Activated CD8-positive, alpha-beta memory T cell treated with anti-CD3 and anti-CD28 coated beads, Interleukin-2, amount 10 ng/mL, durations not matched to agents 7 days and 5 days (primary cell): ENCODE measurements at regions not wholly inside any gene's neighbourhood (a gene's known extent, or its start where the extent isn't known, plus 50 kb on each side); places are given as distances from the start of the nearest gene placed in this dataset.

ENCODE experiments used
- ATAC-seq: fragments of 150-1000 bp; cut with Tn5 transposase; one replicate; pipeline ENCODE4 v1.10.0; 2021; ENCODE audit warnings: moderate library complexity
- CTCF ChIA-PET: fragments of 350-600 bp; sonication (Branson Sonifier 250); formaldehyde crosslinking; loops from one replicate; lab custom pipeline; 2021; ENCODE audit warnings: antibody characterized with exemption; lab: Charles Lee
- DNase-seq: peaks from one replicate; pipeline ENCODE4 v3.0.0-alpha.2; 2020
- H3K27ac Mint-ChIP-seq: one replicate; pipeline ENCODE4 v1.8.0; 2021; ENCODE audit warnings: mild to moderate bottlenecking, mixed read lengths
- H3K27me3 Mint-ChIP-seq: one replicate; pipeline ENCODE4 v1.8.0; 2021; ENCODE audit warnings: mixed read lengths
- H3K36me3 Mint-ChIP-seq: one replicate; pipeline ENCODE4 v1.8.0; 2021; ENCODE audit warnings: mild to moderate bottlenecking, mixed read lengths
- H3K4me1 Mint-ChIP-seq: one replicate; pipeline ENCODE4 v1.8.0; 2021; ENCODE audit warnings: mixed read lengths
- H3K4me3 Mint-ChIP-seq: one replicate; pipeline ENCODE4 v1.8.0; 2021; ENCODE audit warnings: mild to moderate bottlenecking, moderate library complexity, mixed read lengths
- H3K9me3 Mint-ChIP-seq: one replicate; pipeline ENCODE4 v1.8.0; 2022; ENCODE audit warnings: low read depth, mixed read lengths

DNA sequence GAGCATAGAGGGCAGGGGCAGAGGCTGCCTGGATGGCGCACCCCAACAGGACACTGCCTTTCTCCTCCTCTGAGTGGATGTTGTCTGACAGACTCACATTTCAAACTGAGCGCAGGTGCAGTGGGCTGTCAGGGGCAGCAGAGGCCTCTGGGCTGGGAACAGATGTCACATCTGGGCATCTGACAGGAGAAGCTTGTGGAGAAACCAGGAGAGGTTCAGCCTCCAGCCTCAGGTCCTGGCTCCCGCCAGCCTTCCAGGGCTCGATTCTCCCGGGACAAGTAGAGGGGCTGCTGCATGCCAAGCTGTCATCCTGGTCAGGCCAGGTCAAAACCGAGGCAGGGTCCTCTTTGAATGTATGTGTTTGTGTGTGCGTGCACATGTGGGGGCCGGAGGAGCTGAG lies 67.7 kb upstream of the SDK2 start:
- no peaks in the 10 kb centered on the region for H3K36me3 Mint-ChIP-seq
- CTCF ChIA-PET: interaction anchor here (0.8 to 4.7 kb wide), 6 partner anchors 11 to 283 kb away, joined by 3 to 55 read pairs (median 12); no protein-coding TSS in a partner anchor
- H3K27me3 Mint-ChIP-seq: peaks cover 31% of the 10 kb centered on the region
- DNase-seq (no peak), ATAC-seq (no peak)
- peaks cover 13% of the 10 kb centered on the region for H3K4me1 Mint-ChIP-seq
- no peaks in the 10 kb centered on the region for H3K9me3 Mint-ChIP-seq
- no peak overlapping the region for H3K4me3 Mint-ChIP-seq
- no peak overlapping the region for H3K27ac Mint-ChIP-seq

DNA sequence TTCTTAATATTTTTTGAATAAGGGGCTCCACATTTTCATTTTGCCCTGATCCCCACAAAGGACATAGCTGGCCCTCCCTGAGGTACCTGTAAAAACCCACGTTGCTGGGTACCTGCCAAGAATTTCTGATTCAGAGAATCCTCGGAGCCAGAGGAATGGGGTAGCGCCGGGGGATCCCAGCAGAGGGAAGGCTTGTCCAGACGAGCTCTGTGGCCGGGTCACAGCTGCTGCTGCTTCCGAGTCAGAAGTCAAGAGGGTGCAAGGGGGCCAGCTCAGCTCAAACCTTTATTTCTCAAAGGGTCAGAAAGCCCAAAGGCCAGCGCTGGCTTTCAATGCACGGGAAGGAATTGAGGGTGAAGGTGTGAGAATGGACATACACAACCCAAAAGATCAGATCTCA lies 68.9 kb upstream of the SDK2 start:
- no peaks in the 10 kb centered on the region for H3K9me3 Mint-ChIP-seq
- H3K4me3 Mint-ChIP-seq: no peak overlapping the region
- CTCF ChIA-PET: no interaction called here
- H3K4me1 Mint-ChIP-seq: peaks cover 15% of the 10 kb centered on the region
- peaks cover 24% of the 10 kb centered on the region for H3K27me3 Mint-ChIP-seq
- ATAC-seq: no peak
- H3K27ac Mint-ChIP-seq: no peak overlapping the region
- H3K36me3 Mint-ChIP-seq: no peaks in the 10 kb centered on the region
- no peak for DNase-seq

DNA sequence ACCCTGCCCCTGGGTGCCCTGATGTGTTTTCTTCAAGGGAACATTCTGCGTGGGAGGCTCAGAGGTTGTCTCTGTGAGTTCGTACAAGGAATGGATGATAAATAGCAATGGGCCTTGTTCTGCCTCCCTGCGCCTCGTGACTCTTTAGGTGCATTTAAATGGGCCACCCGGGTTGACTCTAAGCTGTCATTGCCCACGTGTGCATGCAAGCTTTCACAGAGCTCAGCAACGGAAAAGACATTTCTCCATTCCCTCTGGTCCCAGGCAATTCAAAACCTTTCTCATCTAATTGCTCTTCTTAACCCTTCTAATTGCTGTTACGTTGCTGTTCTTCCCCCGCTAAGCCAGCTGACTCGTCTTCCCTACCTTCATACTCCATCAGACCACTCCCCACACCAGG lies 71.5 kb upstream of the SDK2 start:
- H3K9me3 Mint-ChIP-seq: no peaks in the 10 kb centered on the region
- CTCF ChIA-PET: interaction anchor here (1.8 kb wide), 1 partner anchor 285 kb away, joined by 4 read pairs; no protein-coding TSS in a partner anchor
- ATAC-seq: no peak
- peaks cover 11% of the 10 kb centered on the region for H3K4me1 Mint-ChIP-seq
- H3K4me3 Mint-ChIP-seq: no peak overlapping the region
- no peak for DNase-seq
- no peaks in the 10 kb centered on the region for H3K36me3 Mint-ChIP-seq
- no peak overlapping the region for H3K27ac Mint-ChIP-seq
- H3K27me3 Mint-ChIP-seq: peaks cover 12% of the 10 kb centered on the region

DNA sequence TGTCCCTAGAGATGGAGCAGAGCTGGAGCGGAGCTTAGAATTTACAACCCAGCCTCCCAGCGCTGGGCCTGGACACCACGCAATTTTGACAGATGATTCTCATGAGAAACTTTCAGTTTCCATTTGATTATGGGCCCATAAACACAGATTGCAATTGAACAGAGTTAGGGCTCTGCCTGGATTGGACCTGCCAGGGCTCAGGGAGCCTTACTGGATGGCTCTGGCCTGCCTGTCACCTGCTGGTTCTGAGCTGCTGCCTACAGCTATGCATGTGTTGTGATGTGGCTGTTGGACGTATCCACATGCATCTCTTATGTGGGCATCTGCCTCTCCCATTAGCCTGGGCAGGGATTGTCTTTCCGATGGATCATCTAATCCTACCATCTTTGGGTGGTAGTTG lies 73.4 kb upstream of the SDK2 start:
- peaks cover 12% of the 10 kb centered on the region for H3K27me3 Mint-ChIP-seq
- ATAC-seq (no peak), DNase-seq (no peak)
- no peak overlapping the region for H3K4me3 Mint-ChIP-seq
- CTCF ChIA-PET: interaction anchor here (0.5 to 1.3 kb wide), 3 partner anchors 163 to 485 kb away, joined by 3 read pairs; no protein-coding TSS in a partner anchor
- no peaks in the 10 kb centered on the region for H3K36me3 Mint-ChIP-seq
- peaks cover 16% of the 10 kb centered on the region for H3K4me1 Mint-ChIP-seq
- no peaks in the 10 kb centered on the region for H3K9me3 Mint-ChIP-seq
- no peak overlapping the region for H3K27ac Mint-ChIP-seq

DNA sequence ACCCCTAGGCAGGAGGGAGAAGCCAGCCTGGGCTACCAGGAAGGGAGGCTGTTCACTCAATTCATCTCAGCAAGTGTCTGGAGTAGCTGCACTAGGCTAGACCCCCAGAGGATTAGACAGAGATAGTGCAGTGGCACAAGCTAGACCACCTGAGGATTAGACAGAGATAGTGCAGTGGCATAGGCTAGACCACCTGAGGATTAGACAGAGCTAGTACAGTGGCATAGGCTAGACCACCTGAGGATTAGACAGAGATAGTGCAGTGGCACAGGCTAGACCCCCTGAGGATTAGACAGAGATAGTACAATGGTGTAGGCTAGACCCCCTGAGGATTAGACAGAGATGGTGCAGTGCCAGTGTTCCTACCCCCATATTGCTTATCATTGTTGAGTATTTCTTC lies 74.1 kb upstream of the SDK2 start:
- H3K4me3 Mint-ChIP-seq: no peak overlapping the region
- CTCF ChIA-PET: interaction anchor here (1.1 to 1.6 kb wide), 3 partner anchors 164 to 289 kb away, joined by 3 read pairs; no protein-coding TSS in a partner anchor
- peaks cover 14% of the 10 kb centered on the region for H3K27me3 Mint-ChIP-seq
- H3K27ac Mint-ChIP-seq: no peak overlapping the region
- DNase-seq (no peak), ATAC-seq (no peak)
- H3K36me3 Mint-ChIP-seq: no peaks in the 10 kb centered on the region
- H3K9me3 Mint-ChIP-seq: no peaks in the 10 kb centered on the region
- H3K4me1 Mint-ChIP-seq: peaks cover 21% of the 10 kb centered on the region

DNA sequence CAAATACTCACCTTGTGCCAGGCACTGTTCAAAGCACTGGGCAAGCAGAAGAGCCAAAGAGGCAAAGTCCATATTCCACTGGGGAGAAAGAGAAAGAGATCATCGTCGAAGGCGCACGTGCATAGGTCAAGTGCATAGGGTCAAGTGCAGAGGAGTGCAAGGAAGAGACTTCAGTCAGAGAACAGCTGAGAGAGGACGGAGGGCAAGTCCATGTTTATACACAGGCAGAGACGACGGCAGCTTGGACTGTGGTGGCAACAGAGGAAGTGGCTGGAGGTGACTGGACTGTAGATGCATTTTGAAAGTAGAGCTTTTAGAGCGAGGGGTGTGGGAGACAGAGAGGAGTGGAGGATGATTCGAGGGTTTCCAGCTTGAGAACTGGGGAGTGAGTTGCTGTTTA lies 74.7 kb upstream of the SDK2 start:
- no peak for DNase-seq
- peaks cover 21% of the 10 kb centered on the region for H3K4me1 Mint-ChIP-seq
- H3K27ac Mint-ChIP-seq: no peak overlapping the region
- H3K27me3 Mint-ChIP-seq: peaks cover 12% of the 10 kb centered on the region
- no peak for ATAC-seq
- no peak overlapping the region for H3K4me3 Mint-ChIP-seq
- no peaks in the 10 kb centered on the region for H3K9me3 Mint-ChIP-seq
- no peaks in the 10 kb centered on the region for H3K36me3 Mint-ChIP-seq
- CTCF ChIA-PET: interaction anchor here (1.2 to 1.6 kb wide), 2 partner anchors 72 to 289 kb away, joined by 3 to 4 read pairs; no protein-coding TSS in a partner anchor

DNA sequence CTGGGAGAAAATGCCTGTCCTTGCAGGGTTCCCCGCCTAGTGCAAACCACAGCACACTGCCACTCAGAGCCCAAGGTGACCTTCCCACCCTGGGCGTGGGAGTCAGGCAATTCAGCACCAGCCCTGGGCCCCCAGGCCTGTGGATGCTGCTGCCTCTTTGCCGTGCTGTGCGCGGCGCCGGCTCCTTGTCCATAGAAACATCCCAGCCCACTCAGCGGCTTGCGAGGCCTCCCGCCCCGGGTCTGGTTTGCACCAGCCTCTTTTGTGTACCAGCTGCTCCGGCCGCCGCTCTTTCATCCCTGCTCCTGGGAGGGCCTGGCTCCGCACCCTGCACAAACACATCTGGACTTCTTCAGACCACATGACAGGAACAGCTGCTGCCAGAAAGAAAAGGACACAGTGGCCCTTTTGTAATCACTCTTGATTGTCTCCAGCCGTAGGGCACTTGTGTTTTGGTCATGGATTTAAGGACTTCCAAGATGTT lies 75.4 kb upstream of the SDK2 start:
- DNase-seq: no peak
- Mint-ChIP-seq H3K27ac (no peak overlapping the region), H3K27me3 (peaks cover 7% of the 10 kb centered on the region), H3K4me3 (no peak overlapping the region), H3K4me1 (peaks cover 21% of the 10 kb centered on the region), H3K36me3 (no peaks in the 10 kb centered on the region), H3K9me3 (no peaks in the 10 kb centered on the region)
- no peak for ATAC-seq
- CTCF ChIA-PET: interaction anchor here (1.1 to 1.6 kb wide), 3 partner anchors 9 to 290 kb away, joined by 3 to 4 read pairs (median 4); no protein-coding TSS in a partner anchor

DNA sequence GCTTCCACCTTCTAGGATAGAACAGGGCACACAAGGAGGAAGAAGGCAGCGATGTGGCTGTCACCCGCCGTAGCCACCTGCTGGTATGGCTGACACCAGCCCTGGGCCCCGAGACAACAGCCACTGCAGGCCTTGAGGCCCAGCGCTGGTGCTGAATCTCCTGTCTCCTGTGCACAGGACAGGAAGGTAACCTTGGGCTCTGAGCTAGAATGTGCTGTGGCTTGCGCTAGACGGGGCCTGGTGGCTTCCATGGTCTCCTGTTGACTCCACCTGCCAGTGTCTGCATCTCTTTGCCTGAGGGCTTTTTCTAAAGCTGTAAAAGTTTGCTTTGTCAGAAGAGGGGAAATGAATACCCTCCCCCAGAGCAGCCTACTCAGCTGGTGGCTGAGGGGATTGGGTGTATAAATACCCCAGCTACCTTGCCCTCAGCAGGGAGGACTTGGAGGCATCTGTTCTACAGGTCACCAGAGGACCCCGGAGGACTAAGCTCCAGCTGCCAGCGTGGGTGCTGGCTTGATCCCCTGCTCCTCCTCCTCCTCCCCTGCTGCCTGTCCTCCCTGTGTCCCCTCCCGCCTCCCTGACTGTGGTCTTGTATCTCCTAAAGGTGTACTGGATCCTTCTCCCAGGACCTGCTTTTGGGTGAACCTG lies 76.1 kb upstream of the SDK2 start:
- CTCF ChIA-PET: interaction anchor here (1.1 to 1.6 kb wide), 3 partner anchors 10 to 291 kb away, joined by 3 to 4 read pairs (median 4); no protein-coding TSS in a partner anchor

DNA sequence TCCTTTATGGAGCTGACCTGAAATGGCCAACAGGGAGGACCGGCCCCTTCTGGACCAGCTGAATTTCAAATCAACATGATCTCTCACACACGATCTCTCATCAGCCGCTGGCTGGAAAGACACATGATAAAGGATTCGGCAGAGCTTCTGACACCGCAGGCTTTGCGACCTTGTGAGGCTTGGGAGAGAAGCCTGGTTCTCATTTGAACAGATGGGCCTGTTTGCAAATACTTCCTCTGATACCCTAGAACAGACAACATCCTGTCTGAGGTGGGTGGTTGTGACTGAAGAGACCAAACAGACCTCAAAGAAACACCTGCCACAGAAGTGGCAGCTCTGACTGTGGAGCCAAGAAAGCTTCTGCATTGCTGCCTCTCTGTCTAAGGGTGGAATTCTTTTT lies 77.9 kb upstream of the SDK2 start:
- Mint-ChIP-seq H3K36me3 (no peaks in the 10 kb centered on the region), H3K27ac (peak overlapping the region; percentile 42), H3K27me3 (peaks cover 4% of the 10 kb centered on the region), H3K4me3 (no peak overlapping the region), H3K9me3 (no peaks in the 10 kb centered on the region), H3K4me1 (peaks cover 20% of the 10 kb centered on the region)
- ATAC-seq (peak; percentile 90), DNase-seq (peak; percentile 82)
- CTCF ChIA-PET: interaction anchor here (1.0 to 3.5 kb wide), 3 partner anchors 12 to 210 kb away, joined by 3 to 25 read pairs (median 4); no protein-coding TSS in a partner anchor

More for the DNA sequence above, 76.1 kb upstream of the SDK2 start:
- DNase-seq: no peak
- no peak for ATAC-seq
- no peaks in the 10 kb centered on the region for H3K9me3 Mint-ChIP-seq
- H3K27ac Mint-ChIP-seq: no peak overlapping the region
- no peaks in the 10 kb centered on the region for H3K36me3 Mint-ChIP-seq
- H3K4me1 Mint-ChIP-seq: peaks cover 21% of the 10 kb centered on the region
- H3K27me3 Mint-ChIP-seq: peaks cover 7% of the 10 kb centered on the region
- H3K4me3 Mint-ChIP-seq: no peak overlapping the region

DNA sequence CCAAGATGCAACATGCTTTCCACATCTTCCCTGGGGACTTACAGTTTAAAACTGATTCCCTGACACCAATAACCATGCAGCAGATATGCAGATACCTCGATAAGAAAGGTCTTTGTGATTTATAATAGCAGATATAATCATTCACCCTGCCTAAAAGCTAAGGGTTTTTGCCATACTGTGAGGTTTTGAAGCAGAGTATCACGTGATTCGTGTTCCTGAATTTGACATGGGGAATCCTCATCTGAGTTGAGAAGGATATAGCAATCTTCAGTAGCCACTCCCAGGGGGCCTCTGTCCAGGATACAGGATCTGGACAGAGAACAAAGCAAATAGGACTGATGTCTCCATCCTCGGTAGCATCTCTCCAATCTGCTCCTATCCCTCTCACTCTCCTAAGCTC lies 79.1 kb upstream of the SDK2 start:
- DNase-seq: no peak
- peaks cover 6% of the 10 kb centered on the region for H3K27me3 Mint-ChIP-seq
- peaks cover 20% of the 10 kb centered on the region for H3K4me1 Mint-ChIP-seq
- no peak overlapping the region for H3K4me3 Mint-ChIP-seq
- H3K36me3 Mint-ChIP-seq: no peaks in the 10 kb centered on the region
- no peak overlapping the region for H3K27ac Mint-ChIP-seq
- CTCF ChIA-PET: interaction anchor here (0.8 to 3.5 kb wide), 2 partner anchors 13 to 294 kb away, joined by 4 to 25 read pairs; no protein-coding TSS in a partner anchor
- no peaks in the 10 kb centered on the region for H3K9me3 Mint-ChIP-seq
- ATAC-seq: no peak

DNA sequence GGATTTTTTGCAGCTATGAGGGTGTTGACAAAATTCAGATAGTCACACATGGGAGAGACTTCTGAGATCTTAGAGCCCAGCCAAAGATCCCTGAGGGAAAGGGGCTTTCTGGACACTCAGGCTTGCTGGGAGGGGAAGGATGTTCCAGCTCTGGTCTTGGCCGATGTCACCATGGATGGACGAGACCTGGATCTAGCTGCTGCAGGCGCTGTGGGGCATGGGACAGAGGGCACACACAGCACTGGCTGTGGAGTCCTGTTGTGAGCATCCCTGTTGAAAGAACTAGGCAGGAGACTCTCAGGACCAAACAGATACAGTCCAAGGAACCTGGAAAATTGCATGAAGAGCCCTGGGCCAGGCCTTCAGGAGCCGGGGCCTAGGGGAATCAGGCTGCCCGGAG lies 80.1 kb upstream of the SDK2 start:
- peaks cover 6% of the 10 kb centered on the region for H3K27me3 Mint-ChIP-seq
- DNase-seq: no peak
- CTCF ChIA-PET: interaction anchor here (0.8 to 3.5 kb wide), 2 partner anchors 14 to 295 kb away, joined by 4 to 25 read pairs; no protein-coding TSS in a partner anchor
- peaks cover 17% of the 10 kb centered on the region for H3K4me1 Mint-ChIP-seq
- H3K9me3 Mint-ChIP-seq: no peaks in the 10 kb centered on the region
- H3K27ac Mint-ChIP-seq: no peak overlapping the region
- no peak for ATAC-seq
- no peak overlapping the region for H3K4me3 Mint-ChIP-seq
- no peaks in the 10 kb centered on the region for H3K36me3 Mint-ChIP-seq

DNA sequence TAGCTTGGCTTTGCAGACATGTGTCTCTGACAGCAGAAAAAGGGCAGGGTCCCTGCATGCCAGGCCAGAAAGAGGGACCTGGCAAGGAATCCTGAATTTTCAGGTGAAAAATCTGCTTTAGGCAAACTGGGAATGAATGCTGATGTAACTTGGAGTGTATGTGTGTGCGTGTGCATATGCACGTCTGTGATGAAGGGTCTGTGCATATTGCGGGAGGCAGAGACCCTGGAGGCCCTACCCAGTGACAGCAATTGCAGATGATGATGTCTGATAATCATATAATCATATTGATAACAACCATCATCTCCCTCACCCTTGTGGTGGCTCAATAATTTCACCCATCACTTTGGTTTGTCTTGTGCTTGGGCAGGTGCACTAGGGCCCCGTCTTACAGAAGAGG lies 80.7 kb upstream of the SDK2 start:
- Mint-ChIP-seq H3K36me3 (no peaks in the 10 kb centered on the region), H3K4me1 (peaks cover 17% of the 10 kb centered on the region), H3K9me3 (no peaks in the 10 kb centered on the region), H3K27me3 (peaks cover 6% of the 10 kb centered on the region), H3K4me3 (no peak overlapping the region), H3K27ac (no peak overlapping the region)
- CTCF ChIA-PET: no interaction called here
- ATAC-seq (no peak), DNase-seq (no peak)

DNA sequence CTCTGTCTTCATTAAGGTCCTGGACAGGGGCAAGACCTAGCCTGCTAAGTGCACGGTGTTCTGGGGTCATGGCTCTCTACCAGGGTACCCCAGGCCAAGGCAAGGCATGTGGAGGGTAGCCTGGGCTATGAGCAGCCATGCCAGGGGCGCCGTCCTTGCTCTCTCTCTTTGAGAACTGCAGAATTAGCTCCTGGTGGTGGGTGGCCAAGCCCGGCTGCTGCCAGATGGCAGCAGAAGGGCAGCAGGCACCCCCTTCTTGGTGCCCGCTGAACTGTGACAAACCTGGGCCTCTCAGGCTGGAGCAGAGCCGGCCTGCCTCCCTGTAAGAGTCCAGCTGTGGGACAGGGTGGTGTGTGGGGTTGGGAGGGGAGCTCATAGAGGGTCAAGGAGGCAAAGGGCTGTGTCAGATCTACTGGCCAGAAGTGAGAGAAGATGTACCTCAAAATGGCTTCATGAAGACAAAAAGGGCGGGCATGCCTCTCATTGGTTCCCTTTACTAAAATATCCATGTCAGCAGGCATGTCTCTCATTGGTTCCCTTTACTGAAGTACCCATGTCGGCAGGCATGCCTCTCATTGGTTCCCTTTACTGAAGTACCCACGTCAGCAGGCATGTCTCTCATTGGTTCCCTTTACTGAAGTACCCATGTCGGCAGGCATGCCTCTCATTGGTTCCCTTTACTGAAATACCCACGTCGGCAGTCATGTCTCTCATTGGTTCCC lies 81.7 kb upstream of the SDK2 start:
- H3K4me3 Mint-ChIP-seq: no peak overlapping the region
- H3K4me1 Mint-ChIP-seq: peaks cover 16% of the 10 kb centered on the region
- ATAC-seq (no peak), DNase-seq (no peak)
- H3K27me3 Mint-ChIP-seq: peaks cover 6% of the 10 kb centered on the region
- H3K9me3 Mint-ChIP-seq: peaks cover 2% of the 10 kb centered on the region
- H3K27ac Mint-ChIP-seq: no peak overlapping the region
- H3K36me3 Mint-ChIP-seq: no peaks in the 10 kb centered on the region
- CTCF ChIA-PET: interaction anchor here (0.6 to 1.1 kb wide), 2 partner anchors 296 to 430 kb away, joined by 3 to 4 read pairs; no protein-coding TSS in a partner anchor
